HG03558 (cell line): ENCODE measurements at regions not wholly inside any gene's neighbourhood (a gene's known extent, or its start where the extent isn't known, plus 50 kb on each side); places are given as distances from the start of the nearest gene placed in this dataset.

ENCODE experiments used
- ATAC-seq: cut with Tn5 transposase; IDR thresholded peaks from one replicate; pipeline ENCODE4 v1.9.1; 2021; ENCODE audit warnings: moderate number of reproducible peaks; ENCODE audit not compliant: unreplicated experiment; ENCODE audit errors: extremely low read depth

DNA sequence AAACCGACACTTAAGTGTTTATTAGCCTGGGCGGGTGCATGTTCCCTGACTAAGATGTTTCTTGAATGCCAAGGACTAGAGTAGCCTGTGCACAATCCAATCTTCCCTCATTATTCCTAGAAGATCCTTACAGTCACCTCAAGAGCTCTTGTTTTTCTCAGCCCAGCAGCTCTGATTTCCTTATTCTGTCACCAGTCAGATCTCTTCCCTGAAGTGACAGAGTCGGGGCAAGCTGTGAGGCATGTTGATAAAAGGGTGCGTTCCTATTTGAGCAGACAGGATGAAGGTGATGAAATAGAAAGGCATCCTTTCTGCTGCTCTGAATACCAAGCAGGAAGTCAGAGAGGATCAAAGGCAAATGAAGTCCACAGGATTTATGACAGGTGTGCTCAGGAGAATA lies 125.6 kb upstream of the MCTP2 start:
- no peak for ATAC-seq

GRCh38 chr15:94100863-94101262 lies 130.5 kb upstream of the MCTP2 start:
- no peak for ATAC-seq

DNA sequence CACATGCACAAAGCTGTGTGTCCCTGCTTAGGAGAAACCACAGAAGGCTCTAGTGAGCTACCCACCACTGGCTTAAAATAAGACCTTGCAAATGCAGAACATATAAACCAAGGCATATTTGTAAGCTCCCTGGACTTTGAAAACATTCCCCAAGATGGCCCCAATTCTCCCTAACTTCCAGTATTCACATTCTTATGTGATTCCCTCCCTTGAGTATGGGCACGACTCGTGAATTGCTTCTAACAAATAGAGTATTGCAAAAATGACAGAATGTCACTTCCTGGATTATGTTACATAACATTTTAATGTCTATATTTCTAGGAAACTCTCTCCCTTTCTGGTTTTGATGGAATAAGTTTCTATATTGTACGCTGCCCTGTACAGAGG lies 131.8 kb upstream of the MCTP2 start:
- no peak for ATAC-seq

- ATAC-seq, result no peak
These were observed 132.3 kb upstream of the MCTP2 start for GRCh38 chr15:94098921-94099573.

GRCh38 chr15:94097552-94097951 lies 133.8 kb upstream of the MCTP2 start:
- no peak for ATAC-seq

GRCh38 chr15:94094310-94094709 lies 137.1 kb upstream of the MCTP2 start:
- no peak for ATAC-seq

GRCh38 chr15:94086341-94086740 lies 145.0 kb upstream of the MCTP2 start:
- ATAC-seq, result no peak

GRCh38 chr15:94083467-94084052 lies 147.8 kb upstream of the MCTP2 start:
- no peak for ATAC-seq

DNA sequence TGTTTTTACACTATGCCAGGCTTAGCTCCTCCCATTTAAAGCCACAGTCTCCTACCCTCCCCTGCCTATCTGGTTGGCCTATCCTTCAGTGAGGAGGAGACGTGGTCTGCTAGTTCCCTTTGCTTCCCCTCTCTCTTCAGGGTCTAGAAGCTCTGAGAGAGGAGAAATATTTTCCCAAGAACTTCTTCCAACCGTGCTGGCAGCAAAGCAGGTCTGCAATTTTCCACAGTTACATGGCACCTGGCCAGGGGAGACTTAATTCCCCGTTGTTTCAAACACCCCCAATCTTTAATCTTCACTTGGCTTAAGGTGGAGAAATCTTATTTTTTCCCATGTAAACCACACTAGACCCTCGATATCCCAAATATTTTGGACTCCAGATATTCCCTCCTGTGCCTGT lies 149.5 kb upstream of the MCTP2 start:
- ATAC-seq, result no peak

GRCh38 chr15:94080989-94081605 lies 150.3 kb upstream of the MCTP2 start:
- no peak for ATAC-seq

GRCh38 chr15:94080416-94080815 lies 150.9 kb upstream of the MCTP2 start:
- no peak for ATAC-seq

DNA sequence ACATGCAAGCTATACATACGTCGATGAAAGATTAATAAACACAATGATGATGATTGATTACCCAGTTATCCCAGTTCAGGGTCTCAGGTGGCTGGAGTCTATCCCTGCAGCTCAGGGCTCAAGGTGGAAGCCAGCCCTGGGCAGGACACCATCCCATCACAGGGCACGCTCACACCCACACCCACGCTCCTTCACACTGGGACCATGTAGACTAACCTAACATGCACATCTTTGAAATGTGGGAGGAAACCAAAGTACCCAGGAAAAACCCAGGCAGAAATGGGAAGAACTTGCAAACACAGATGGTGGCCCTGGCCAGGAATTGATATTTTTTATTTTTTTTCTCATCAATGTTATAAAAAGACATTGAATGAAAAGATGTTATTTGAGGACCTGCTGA lies 151.4 kb upstream of the MCTP2 start:
- no peak for ATAC-seq

DNA sequence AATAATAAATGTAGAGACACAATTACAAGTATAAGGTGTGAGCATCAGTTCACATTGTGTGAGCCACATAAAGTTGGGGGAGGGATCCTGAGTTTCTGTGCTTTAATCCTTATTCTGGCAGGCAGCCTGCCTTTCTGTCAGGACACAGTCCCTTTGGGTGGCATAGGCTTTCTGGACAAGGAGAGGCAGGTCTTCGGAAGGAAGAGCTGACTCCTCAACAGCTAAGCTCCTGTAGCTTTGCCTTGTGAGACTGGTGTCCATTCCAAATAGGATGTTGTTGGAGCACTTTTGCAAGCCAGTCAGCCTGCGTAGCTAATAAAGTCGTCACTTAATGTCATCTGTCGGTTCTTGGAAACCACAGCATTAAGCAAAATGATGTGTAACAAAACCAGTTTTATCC lies 151.9 kb upstream of the MCTP2 start:
- no peak for ATAC-seq

- no peak for ATAC-seq
These were observed 153.4 kb upstream of the MCTP2 start for GRCh38 chr15:94077938-94078337.

DNA sequence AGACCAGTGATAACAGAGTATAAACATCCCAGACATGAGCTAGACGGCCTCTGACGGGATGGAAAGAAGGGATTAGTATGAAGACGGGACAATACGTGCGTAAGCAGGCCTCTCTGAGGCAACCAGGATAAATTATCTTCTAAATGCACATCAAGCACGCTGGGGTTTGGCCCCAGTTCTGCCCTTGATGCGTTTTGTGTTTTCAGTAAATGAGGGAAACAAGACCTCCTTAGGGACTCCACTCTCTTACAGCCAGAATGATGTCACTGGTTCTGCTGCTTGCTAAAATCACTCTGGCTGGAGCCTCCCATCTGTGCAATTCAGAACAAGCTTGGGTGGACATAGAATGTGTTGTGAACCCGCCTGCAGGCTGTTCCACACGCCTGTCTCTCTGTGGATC lies 156.0 kb upstream of the MCTP2 start:
- no peak for ATAC-seq

DNA sequence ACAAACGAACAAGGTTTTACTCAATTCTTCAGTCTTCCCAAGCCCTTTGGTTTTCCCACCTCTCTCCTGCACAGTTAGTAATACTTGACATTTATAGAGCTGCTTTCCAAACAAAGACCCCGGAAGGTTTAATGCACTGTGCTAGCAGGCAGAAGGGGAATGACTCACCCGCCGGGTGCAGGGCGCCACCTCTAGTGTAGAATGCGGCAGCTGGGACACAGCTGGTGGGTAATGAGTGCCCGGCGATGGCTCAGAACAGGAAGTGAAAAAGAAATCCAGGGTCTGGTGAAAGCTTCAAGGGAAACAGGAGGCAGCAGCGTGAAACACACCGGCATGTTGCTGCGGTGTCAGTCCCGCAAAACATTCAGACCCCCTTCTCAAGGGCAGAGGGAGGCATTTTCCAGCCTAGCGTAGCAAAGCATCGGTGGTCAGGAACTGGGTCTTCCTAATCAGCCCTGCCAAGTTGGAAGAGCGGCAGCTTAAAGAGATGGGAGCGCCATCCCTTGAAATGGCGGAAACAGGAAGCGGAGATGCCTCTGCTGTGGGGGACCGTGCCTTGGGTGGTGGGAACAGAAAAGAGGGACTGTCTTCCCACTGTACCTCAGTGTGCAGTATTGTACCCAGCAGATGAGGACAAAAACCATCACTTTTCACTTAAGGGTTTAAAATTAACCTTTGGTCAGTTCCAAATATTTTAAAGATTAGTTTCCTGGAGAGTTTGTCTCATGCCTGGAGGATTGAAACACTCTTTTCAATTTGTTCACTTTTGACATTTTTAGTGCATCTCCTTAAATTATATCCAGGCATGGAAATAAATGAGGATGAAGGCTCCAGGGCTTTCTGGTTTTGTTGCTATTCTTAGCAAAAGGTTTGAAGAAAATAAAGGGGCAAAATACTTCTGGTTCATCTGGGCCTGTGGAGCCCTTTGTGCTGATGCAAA lies 160.7 kb upstream of the MCTP2 start:
- ATAC-seq, result no peak

- ATAC-seq, result no peak
These were observed 161.5 kb upstream of the MCTP2 start for GRCh38 chr15:94069844-94070243.

DNA sequence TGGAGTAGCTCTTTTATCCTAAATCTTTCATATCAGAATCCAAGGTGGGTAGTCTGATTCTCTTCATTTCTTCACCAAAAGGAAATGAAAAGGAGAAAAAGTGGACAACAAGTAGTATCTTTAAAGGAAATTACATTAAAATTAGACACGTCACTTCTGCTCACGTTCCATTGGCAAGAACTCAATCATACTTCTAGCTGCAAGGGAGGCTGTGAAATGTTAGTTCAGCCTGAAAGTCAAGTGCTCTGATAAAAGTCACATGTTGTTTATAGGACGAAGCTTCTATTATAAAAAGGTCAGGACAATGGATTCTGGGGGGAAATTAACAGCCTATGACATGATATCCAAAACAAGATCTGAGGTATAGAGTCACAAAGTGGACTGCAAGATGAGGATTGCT lies 164.6 kb upstream of the MCTP2 start:
- ATAC-seq, result no peak

- ATAC-seq, result no peak
These were observed 165.3 kb upstream of the MCTP2 start for GRCh38 chr15:94066046-94066445.

GRCh38 chr15:94064676-94065313 lies 166.6 kb upstream of the MCTP2 start:
- no peak for ATAC-seq
